Neural progenitor cell (in vitro differentiated cells): ENCODE measurements at regions not wholly inside any gene's neighbourhood (a gene's known extent, or its start where the extent isn't known, plus 50 kb on each side); places are given as distances from the start of the nearest gene placed in this dataset.

Experiments used
- CTCF ChIP-seq: fragments of 200-600 bp; sonication (generic); IDR thresholded peaks from 2 replicates; pipeline ENCODE4 v1.5.1; 2017; ENCODE audit warnings: antibody characterized with exemption, mild to moderate bottlenecking
- EZH2 ChIP-seq: fragments of 200-600 bp; sonication (generic); IDR thresholded peaks from 2 replicates; pipeline ENCODE4 v1.6.1; 2017; ENCODE audit warnings: antibody characterized with exemption, mild to moderate bottlenecking, moderate library complexity
- EZH2phosphoT487 ChIP-seq: fragments of 200-600 bp; sonication (generic); IDR thresholded peaks from 2 replicates; pipeline ENCODE4 v1.6.1; 2017; ENCODE audit warnings: antibody characterized with exemption

DNA sequence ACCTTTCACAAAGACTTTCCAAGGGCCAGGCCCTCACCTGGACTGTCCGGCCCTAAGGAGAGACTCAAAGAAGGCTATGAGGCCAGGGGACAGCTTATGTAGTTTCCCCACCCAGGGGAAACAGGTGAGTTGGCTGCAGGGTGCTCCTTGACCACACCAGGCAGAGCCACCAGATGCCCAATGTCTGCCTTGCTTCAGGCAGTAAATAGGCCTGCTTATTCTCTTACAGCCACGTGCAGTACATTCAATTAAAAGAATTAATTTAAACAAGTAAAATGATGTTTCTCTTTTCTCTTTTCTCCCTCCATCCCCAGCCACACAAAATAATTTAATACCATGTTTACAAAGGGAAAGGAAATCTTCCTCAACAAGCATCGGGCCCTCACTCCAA lies 66.6 kb upstream of the ABLIM1 start:
- TF ChIP-seq CTCF: no peak
- TF ChIP-seq EZH2phosphoT487: no peak
- no peak for TF ChIP-seq EZH2
